K562 (cell line): ENCODE measurements at regions not wholly inside any gene's neighbourhood (a gene's known extent, or its start where the extent isn't known, plus 50 kb on each side); places are given as distances from the start of the nearest gene placed in this dataset.

Experiments
- CHCHD3 ChIP-seq: fragments of 250-450 bp; sonication (Bioruptor Pico); IDR thresholded peaks from 2 replicates; pipeline ENCODE4 v2.1.2; 2022; ENCODE audit warnings: mild to moderate bottlenecking
- EGR1 ChIP-seq: fragments of 450-650 bp; conservative IDR thresholded peaks from 2 replicates; pipeline ENCODE4 v1.6.1; 2017; ENCODE audit warnings: mild to moderate bottlenecking
- FOXK1 ChIP-seq: sonication (generic); formaldehyde crosslinking; IDR thresholded peaks from 2 replicates; pipeline ENCODE4 v1.8.0; 2022; ENCODE audit warnings: missing genetic modification reagents, mild to moderate bottlenecking, borderline replicate concordance
- HMGN3 ChIP-seq: IDR thresholded peaks from 2 replicates; pipeline ENCODE4 v1.6.1; 2011; ENCODE audit warnings: borderline replicate concordance, low read depth, mild to moderate bottlenecking, mixed read lengths, low read length; ENCODE audit not compliant: insufficient read length; ENCODE audit errors: extremely low read depth
- SUPT5H ChIP-seq: fragments of 450-650 bp; IDR thresholded peaks from 2 replicates; pipeline ENCODE4 v1.6.1; 2016
- XRCC4 ChIP-seq: IDR thresholded peaks from one replicate; pipeline ENCODE4 v1.6.1; 2011; ENCODE audit not compliant: insufficient read depth, insufficient read length; ENCODE audit errors: extremely low read depth
- ZNF3 ChIP-seq: fragments of 250-450 bp; sonication (Bioruptor Pico); IDR thresholded peaks from 2 replicates; pipeline ENCODE4 v1.5.0; 2021; ENCODE audit warnings: mild to moderate bottlenecking, moderate library complexity
- TF ChIP-seq, protein P1 (sequence below), 2 experiments: fragments of 450-650 bp; IDR thresholded peaks; 2 replicates each; pipeline ENCODE4 v1.6.1; 2016; ENCODE audit warnings: mild to moderate bottlenecking in 2 of 2, borderline replicate concordance in 1 of 2, low read depth in 1 of 2, moderate library complexity in 1 of 2
- TF ChIP-seq, protein P2 (sequence below): sonication (generic); formaldehyde crosslinking; IDR thresholded peaks from 2 replicates; pipeline ENCODE4 v1.8.0; 2022; ENCODE audit warnings: mild to moderate bottlenecking, low read depth, missing genetic modification reagents
- TF ChIP-seq, protein P3 (sequence below): fragments of 450-650 bp; conservative IDR thresholded peaks from 2 replicates; pipeline ENCODE4 v1.6.1; 2016; ENCODE audit warnings: missing genetic modification characterization, low read depth, mild to moderate bottlenecking, control low read depth, missing compliant biosample characterization

DNA sequence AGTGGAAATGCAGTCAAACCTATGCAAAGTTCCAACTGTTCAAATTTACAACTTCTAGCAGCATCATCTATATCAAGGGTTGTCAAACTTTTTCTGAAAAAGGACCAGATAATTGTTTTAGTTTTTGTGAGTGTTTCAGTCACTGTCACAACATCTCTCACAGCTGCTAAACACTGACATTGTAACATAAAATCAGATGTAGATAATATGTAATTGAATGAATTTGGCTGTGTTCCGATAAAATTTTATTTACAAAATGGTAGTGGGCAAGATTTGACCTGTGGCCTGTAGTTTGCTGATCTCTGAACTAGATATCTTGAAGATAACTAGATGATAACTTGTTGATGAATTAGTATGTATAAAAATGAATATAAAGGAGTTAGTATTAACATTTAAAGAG lies 1679.1 kb upstream of the PCDH20 start (continued):
- TF ChIP-seq, protein P1, sequence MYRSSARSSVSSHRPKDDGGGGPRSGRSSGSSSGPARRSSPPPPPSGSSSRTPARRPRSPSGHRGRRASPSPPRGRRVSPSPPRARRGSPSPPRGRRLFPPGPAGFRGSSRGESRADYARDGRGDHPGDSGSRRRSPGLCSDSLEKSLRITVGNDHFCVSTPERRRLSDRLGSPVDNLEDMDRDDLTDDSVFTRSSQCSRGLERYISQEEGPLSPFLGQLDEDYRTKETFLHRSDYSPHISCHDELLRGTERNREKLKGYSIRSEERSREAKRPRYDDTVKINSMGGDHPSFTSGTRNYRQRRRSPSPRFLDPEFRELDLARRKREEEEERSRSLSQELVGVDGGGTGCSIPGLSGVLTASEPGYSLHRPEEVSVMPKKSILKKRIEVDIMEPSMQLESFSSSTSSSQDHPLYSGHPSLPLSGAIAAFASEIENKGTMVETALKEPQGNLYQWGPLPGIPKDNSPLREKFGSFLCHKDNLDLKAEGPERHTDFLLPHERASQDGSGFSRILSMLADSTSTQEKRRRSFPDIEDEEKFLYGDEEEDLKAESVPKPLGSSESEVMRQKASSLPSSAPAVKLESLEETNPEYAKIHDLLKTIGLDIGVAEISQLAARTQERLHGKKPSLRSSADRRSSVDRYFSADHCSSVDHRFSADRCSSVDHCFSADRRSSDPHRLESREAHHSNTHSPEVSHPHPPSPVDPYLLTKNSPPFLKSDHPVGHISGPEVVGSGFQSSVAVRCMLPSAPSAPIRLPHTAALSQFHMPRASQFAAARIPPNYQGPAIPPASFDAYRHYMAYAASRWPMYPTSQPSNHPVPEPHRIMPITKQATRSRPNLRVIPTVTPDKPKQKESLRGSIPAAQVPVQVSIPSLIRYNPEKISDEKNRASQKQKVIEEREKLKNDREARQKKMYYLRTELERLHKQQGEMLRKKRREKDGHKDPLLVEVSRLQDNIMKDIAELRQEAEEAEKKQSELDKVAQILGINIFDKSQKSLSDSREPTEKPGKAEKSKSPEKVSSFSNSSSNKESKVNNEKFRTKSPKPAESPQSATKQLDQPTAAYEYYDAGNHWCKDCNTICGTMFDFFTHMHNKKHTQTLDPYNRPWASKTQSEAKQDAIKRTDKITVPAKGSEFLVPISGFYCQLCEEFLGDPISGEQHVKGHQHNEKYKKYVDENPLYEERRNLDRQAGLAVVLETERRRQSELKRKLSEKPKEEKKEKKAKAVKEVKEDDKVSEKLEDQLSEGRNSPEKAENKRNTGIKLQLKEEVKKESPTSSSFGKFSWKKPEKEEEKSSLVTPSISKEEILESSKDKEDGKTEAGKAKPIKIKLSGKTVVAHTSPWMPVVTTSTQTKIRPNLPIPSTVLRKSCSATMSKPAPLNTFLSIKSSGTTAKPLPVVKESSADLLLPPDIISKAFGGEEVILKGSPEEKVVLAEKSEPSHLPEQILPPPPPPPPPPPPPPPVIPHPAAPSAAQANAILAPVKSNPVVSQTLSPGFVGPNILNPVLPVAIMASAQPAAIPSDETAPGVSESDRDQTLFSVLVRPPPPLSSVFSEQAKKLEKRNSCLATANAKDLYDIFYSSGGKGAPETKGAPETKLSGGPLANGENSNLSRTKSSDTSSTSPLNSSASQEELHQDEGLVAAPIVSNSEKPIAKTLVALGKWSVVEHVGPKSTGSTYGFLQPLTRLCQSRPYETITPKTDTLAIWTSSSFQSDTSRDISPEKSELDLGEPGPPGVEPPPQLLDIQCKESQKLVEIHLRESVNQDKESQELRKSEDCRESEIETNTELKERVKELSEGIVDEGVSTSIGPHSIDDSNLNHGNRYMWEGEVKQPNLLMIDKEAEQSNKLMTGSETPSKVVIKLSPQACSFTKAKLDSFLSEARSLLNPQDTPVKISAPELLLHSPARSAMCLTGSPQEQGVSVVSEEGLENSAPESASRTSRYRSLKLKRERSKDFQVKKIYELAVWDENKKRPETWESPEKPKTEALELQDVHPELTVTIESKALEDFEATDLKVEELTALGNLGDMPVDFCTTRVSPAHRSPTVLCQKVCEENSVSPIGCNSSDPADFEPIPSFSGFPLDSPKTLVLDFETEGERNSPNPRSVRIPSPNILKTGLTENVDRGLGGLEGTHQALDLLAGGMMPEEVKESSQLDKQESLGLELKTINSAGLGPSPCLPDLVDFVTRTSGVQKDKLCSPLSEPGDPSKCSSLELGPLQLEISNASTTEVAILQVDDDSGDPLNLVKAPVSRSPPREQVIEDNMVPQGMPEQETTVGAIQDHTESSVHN (IDR thresholded peaks at IDR 0.05; ENCODE audit: borderline replicate concordance in 1 of 2, low read depth in 1 of 2): no peak
- TF ChIP-seq, protein P2, sequence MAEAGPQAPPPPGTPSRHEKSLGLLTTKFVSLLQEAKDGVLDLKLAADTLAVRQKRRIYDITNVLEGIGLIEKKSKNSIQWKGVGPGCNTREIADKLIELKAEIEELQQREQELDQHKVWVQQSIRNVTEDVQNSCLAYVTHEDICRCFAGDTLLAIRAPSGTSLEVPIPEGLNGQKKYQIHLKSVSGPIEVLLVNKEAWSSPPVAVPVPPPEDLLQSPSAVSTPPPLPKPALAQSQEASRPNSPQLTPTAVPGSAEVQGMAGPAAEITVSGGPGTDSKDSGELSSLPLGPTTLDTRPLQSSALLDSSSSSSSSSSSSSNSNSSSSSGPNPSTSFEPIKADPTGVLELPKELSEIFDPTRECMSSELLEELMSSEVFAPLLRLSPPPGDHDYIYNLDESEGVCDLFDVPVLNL (CRISPR knock-in tag): no peak
- TF ChIP-seq, protein P3, sequence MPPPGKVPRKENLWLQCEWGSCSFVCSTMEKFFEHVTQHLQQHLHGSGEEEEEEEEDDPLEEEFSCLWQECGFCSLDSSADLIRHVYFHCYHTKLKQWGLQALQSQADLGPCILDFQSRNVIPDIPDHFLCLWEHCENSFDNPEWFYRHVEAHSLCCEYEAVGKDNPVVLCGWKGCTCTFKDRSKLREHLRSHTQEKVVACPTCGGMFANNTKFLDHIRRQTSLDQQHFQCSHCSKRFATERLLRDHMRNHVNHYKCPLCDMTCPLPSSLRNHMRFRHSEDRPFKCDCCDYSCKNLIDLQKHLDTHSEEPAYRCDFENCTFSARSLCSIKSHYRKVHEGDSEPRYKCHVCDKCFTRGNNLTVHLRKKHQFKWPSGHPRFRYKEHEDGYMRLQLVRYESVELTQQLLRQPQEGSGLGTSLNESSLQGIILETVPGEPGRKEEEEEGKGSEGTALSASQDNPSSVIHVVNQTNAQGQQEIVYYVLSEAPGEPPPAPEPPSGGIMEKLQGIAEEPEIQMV: no peak
- TF ChIP-seq EGR1 (no peak), XRCC4 (no peak), CHCHD3 (no peak), SUPT5H (no peak), ZNF3 (no peak), FOXK1 (CRISPR knock-in tag) (no peak), HMGN3 (no peak)
